HG02763 (cell line): ENCODE measurements at regions not wholly inside any gene's neighbourhood (a gene's known extent, or its start where the extent isn't known, plus 50 kb on each side); places are given as distances from the start of the nearest gene placed in this dataset.
"Not testable (repeated sequence)": the region's sequence is repeated elsewhere in the genome, so short reads cannot be mapped to it uniquely, and the experiment has no call there.

ENCODE experiments used
- ATAC-seq: cut with Tn5 transposase; IDR thresholded peaks from one replicate; pipeline ENCODE4 v1.9.1; 2021; ENCODE audit warnings: mild to moderate bottlenecking, moderate library complexity; ENCODE audit not compliant: unreplicated experiment

DNA sequence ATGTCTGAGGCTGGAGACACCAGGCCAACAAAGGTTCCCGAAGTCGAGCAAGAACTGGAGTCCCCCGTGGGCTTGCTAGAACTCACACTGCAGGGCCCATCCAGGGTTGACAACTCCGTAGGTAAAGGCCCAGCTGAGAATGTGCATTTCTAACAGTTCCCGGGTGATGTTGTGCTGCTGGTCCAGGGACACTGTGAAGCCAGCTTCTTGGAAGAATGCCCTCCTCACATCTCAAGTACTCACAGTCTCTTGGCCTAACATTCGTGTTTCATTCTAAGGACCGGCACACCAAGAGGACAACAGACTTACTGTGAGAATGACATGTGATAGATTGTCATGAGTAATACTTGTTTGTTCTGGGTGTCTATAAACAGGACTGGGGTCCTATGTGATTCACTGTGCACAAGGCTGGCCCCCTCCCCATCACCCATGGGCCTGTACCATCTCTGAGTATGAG lies 682.3 kb upstream of the IGFBP3 start:
- no peak for ATAC-seq

DNA sequence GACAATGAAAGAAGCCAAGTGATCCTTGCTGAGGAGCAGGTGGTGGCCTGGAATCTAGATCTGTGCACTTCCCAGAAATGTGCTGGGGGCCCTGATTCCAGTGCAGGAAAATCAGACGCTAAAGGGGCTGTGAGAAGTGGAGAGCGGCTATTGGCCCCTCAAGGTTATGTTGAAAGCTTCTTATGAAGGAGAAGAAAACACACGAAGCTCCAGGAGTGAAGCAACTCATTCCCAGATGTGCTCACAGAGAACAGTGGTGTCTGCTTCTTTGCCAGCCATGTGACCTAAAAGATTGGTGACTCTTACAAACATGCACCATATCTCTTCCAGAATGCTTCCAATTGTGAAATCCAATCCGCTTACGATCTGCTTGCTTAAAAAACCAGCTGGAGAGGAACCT lies 679.3 kb upstream of the IGFBP3 start:
- no peak for ATAC-seq

DNA sequence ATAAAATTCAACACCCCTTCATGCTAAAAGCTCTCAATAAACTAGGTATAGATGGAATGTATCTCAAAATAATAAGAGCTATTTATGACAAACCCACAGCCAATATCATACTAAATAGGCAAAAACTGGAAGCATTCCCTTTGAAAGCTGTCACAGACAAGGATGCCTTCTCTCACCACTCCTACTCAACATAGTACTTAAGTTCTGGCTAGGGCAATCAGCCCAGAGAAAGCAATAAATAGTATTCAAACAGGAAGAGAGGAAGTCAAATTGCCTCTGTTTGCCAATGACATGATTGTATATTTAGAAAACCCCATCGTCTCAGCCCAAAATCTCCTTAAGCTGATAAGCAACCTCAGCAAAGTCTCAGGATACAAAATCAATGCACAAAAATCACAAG lies 673.8 kb upstream of the IGFBP3 start:
- ATAC-seq, result not testable (repeated sequence)

DNA sequence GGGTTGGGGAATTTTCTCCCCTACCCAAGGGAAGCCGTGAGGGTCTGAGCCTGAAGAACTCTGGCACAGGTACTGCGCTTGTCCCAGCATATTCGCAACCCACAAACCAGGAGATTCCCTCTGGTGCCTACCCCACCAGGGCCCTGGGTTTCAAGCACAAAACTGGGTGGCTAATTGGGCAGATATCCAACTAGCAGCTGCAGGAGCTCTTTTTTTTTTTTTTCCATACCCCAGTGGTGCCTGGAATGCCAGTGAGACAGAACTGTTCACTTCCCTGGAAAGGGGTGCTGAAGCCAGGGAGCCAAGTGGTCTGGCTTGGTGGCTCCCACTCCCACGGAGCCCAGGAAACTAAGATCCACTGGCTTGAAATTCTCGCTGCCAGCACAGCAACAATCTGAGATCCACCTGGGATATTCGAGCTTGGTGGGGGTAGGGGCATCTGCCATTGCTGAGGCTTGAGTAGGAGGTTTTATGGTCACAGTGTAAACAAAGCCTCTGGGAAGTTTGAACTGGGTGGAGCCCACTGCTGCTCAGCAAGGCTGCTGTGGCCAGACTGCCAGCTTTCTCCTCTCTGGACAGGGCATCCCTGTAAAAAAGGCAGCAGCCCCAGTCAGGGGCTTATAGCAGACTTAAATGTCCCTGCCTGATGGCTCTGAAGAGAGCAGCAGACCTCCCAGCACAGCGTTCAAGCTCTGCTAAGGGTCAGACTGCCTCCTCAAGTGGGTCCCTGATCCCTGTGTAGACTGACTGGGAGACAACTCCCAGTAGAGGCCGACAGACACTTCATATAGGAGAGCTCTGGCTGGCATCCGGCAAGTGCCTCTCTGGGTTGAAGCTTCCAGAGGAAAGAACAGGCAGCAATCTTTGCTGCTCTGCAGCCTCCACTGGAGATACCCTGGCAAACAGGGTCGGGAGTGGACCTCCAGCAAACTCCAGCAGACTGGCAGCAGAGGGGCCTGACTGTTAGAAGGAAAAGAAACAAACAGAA lies 670.1 kb upstream of the IGFBP3 start:
- ATAC-seq, result not testable (repeated sequence)

DNA sequence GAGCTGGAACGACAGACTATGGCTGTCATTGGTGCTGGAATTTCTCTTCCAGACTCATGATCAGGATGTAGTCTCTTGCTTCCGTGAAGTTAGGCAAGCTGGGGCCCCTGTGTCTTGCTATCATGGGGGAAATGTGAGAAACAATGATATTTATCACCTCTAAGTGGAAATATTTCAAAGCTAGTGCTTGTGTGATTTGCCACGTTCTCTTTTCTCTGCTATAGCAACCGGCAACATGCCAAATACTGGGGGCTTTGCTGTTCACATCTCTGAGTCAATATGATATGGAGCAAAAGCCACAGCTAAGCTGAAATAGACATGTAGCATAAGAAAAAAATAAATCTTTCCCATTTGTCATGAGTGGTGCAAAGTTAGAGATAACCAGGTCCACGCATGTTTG lies 668.2 kb upstream of the IGFBP3 start:
- ATAC-seq, result no peak

DNA sequence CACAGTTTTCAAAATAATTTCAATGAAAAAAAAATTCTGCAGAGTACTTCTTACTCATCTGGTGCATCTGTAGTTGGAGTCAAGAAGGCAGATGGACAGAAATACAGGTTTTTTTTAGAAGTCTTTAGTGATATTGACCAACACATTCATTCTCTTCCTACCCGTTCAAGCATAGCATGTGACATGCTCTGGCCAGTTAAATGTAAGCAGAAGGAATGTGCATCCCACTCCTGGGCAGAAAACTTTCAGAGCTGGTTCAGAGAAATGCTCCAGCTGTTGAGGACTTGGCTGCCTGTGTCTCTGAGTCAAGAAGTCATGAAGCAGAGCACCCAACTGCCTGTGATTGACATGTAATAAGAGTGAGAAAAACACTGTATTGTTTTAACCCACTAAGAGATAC lies 665.3 kb upstream of the IGFBP3 start:
- ATAC-seq, result no peak

DNA sequence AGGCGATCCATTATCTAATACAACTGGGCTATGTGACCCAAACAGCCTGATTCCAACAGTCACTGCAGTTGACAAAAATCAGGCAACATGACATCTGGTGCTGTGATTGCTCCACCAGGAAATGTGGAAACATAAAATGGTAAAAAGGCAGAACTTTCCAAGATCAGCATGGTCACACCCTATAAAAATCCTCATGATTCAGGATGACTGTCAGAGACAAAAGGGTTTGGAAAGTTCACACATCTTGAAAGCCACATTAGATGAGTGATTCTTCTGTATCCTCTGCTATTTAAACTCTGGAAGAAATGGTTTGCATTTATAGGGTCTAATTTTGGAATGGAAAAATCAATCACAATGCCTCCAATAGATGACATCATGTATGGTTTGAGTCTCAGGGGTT lies 662.6 kb upstream of the IGFBP3 start:
- ATAC-seq, result no peak

DNA sequence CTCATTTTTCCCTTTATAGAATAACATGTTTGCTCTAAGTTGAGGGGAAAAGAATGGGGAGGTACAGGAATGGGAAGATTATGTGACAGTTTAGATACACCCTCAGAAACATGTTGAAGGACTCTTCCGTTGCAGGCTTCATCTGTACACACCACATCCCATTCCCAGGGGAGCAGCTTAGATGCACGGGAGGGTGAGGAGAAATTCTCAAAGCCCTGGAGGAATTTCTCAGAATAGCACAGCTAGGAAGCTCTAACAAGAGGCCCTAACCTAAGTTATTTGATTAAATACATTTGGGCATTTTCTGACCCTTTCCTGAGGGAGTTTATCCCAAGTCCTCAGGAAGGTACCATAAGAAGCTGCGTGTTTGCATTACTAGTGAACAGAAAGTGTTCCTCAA lies 660.2 kb upstream of the IGFBP3 start:
- no peak for ATAC-seq

DNA sequence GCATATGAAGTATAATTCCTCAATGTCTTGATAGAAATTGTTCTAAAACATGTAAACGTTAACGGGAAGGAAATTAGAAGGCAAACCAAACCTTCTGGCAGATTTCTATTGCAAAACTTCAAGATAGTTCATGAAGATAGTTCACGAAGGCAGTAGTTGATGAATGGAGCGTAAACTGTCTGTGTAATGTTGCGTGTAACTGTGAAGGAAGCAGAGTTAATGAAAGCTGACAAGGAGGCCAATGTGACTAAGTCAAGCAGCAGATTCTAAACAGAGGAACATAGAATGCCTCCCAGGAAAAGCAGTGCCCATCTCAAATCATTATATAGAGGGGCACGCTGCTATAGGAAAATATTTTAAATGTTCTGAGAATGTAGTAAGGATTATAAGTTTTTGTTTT lies 659.7 kb upstream of the IGFBP3 start:
- ATAC-seq, result no peak

DNA sequence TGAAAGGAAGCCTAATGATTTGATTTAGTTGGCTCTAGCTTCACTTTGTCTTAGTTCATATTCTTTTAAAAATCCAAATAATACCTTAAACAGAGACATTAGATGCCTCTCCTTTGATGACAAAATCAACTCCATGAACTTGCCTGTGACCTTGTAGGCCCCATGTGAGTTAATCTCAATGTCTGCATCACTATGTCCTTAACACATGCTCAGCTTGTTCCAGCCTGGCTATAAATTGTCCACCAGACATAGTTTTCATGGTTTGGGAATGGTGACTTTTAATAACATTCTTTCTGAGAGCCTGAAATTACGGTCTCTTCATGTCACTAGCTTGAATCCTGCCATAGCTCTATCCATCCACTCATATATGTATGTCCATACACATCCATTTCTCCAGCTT lies 656.3 kb upstream of the IGFBP3 start:
- no peak for ATAC-seq

DNA sequence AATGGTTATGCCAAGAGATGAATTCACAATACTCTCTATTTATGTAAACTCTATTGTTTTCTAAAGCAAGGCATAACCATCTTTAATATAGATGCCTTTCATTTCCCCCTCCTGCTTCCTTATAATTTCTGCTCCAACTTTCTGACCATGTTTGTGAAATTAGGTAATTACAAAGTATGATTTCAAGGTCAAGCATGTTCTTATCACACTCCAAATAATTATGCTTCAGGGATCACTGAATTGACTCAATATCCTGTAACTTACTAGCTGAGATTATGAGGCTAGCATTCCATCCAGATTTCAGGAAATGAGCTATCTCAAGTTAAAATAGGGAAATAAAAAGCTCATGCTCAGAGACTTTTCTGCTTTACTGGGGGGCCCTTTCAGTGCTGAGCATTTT lies 655.9 kb upstream of the IGFBP3 start:
- ATAC-seq, result no peak

DNA sequence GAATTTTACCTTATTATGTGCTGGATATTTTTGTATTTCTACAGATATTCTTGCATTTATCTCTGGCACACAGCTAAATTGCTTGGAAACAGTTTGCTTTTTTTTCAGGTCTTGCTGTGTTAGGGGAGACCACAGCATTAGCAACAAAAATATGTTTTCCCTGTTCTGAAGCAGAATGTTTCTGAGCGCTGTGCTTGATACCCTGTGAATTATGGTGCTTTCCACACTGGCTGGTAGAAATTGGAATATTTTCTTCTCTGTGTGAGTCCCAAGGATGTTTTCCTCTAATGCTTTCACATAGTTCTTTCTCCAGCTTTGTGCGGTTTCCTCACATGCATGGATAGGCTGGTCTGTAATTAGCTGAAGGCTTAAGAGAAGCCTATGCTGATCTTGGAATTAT lies 651.6 kb upstream of the IGFBP3 start:
- no peak for ATAC-seq

DNA sequence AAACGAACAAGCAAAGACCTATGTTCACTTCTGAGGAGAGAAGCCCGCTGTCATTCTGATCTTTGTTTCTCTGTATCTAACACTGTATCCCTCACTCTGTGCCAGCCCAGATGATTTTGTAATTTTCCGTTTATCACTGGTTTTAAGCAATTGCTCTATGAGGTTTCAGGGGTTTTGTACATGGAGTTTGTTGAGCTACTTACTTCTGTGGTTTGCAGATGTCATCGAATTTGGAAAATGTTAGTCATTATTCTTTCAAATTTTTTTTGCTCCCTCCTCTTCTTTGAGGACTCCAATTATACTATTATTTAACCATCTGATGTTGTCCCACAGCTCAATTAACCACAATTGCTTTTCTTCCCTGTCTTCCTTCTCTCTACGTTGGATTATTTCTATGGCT lies 650.9 kb upstream of the IGFBP3 start:
- no peak for ATAC-seq

DNA sequence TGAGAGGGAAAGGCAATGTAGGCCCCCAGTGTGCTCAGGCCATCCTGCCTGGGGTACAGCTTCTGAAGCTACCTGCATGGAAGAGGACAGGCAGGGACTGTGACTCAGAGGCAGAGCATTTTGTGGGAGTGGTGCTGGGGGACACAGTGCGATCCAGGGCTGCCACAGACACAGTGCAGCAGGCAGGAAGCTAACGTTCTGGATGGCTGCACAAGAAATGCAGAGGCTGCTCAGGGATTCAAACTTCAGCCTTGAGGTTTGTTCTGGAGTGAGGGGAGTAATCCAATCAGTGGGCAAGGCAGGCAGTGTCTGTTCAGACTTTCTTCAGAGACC lies 648.0 kb upstream of the IGFBP3 start:
- ATAC-seq, result no peak

DNA sequence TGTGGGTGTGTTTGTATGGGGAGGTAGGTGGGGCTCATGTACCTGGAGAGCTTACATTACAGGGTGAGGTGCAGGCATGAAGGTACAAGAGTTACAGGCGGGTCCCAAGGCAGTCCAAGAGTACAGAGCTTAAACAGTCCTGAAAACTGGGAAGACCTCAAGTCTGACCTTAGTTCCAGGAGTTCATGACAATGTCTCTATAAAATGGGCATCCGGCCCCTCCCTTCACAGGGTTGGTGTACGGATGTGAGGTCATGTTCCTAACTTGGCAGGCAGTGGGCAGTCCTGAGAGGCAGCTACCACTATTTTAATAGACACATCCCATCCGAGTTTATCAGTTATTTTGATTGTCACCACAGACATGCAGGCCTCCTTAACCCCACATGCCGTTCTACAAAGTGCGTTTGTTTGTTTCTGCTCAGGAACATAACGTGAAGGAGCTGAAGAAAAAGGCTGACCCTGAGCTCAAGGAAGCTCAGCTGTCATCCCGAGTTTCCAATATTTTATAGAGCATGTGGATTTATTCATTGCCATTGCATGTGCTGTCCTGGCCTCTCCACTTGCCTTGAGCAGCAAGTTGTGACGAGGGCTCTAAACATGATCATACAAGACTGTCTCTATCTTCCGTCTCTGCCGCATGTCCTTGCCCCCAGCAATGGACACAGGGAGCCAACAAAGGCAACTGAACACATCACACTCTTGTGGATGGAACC lies 647.5 kb upstream of the IGFBP3 start:
- no peak for ATAC-seq

DNA sequence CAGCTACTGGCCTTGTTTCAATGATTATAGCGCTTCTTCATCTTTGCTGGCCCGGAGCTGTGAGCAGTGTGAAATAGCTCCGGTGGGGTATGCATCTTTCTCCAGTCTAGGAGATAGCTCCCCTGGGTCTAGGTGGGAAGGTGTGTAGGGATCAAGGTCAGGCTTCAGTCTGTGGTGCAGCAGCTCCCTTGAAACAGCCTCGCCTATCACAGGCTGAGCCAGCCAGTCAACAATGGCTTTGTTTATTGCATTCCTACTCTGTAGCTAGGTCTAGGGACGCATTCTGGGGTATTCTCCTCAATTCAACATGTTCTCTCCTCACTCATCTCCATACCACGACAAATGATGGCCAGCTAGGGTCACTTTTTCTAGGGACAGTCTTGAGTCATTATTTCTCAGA lies 646.8 kb upstream of the IGFBP3 start:
- no peak for ATAC-seq

DNA sequence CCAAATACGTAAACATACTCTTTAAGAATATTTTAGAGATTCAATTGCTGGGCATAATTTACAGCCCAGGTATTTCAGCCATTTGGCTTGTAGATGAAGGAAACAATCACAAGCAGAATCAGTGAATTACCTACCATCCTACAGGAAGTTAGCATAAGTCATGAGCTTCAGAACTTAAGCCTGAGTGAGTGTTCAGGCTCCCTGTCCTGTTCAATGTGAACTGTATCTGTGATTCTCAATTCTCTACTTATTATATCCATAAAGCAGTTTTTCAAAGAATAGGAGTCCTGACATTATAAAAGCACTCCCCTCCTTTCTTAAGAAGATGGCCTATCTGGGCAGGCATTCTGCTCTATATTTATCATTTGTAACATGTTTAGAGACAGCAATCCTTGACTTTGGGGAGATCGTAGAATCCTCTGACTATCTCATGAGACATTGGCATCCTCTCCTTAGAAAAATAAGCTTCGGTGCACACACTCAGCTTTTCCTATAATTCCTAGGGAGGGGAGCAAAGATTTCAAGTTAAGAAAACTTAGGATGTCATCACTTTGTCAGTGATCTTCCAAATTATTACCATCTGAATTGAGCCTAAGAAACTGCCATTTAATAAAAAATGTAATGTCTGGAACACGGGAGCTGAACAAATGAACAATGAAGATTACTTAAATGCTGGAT lies 645.2 kb upstream of the IGFBP3 start:
- no peak for ATAC-seq

DNA sequence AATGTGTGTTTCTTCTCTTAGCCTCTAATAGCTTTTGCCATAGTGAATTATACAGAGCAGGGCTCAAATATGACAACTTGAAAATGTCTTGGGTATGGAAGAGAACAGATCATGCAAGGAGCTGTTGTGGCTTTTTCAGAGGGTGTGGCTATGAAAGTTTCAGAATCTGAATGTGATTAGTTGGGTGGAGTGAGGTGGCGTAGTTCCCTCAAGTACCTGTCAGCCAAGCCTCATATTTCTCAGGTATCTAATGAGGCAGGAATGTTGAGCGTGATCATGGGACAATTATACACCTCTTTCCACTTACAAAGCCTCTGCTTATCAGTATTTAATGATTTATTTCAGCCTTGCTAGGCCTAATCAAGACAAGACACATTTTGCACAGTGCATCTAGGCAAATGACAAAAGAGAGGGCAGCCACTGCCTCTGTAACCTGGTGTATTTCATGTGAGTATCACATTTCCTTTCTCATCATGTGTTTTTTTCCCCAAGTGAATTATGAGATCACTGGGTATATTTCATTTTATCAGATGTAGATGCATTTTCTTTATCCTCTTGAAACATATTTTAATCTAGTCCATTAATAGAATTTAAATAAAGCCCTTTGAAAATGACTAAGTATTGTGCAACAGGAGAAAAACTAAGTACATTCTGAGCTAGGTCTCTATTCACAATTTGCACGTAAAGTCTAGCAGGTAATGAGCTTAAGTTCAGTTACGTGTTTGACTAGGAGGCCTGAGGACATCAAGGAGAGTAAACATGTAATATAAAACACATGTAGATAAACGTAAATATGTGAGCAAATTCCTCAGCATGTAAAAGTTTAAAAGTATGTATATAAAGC lies 644.4 kb upstream of the IGFBP3 start:
- no peak for ATAC-seq

DNA sequence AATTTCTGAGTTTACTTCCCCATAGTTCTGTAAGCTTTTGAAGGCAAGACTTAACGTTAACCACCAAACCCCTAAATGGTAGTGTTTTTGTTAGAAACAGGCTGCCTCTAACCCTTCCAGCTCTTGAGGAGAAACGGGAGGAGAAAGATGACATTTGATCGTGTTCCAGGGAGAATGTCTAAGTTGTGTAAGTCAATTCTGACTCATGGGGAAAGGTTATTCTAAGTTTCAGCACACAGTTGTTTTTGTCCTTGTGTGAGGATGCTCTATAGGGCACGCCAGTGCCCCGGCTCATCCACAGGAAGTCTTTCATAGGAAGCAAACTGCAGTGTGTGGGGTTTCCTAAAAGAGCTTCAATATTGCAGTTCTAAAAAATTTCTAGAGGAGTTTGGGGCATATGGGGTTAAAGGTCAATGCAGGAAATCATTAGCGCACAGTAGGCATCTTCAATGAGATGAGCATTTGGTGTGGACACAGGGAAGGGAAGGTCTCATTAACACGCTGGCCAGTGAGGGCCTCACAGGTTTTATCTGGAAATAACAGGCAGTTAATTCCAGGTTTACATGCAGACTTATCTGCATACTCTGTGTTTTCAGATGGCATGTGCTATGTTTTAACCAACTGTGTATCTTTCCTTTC lies 638.2 kb upstream of the IGFBP3 start:
- no peak for ATAC-seq

DNA sequence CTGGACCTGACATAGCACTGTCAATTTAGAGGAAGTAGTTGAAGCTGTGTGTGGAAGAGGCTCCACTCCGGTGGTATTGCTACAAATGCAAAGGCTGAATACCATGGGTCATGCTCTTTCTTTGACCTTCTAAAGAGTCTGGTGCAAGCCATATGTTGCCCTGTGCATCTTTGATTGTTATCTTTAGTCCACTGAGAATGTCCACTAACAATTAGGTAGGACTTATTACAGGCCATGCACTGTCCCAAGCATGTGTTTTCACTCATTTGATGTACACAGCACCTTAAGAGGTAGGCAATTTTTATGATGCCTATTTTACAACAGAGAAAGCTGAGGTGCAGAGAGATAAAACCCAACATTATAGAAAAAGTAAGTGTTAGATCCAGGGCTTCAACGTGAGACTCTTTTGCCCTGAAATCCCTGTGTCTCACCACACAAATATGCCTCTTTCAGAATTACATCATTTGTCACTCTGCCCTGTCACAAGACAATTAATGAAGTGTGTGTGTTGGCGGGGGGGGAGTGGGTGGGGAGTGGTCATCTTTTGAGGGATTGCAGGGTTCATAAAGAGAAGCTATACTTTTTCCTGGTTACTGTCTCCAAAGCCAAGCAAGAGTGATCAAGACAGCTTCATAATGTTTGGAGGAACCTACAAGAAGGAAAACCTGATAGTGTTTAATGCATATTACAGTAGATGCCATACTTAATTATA lies 637.6 kb upstream of the IGFBP3 start:
- ATAC-seq, result no peak
